MM.1S (cell line): ENCODE measurements at regions not wholly inside any gene's neighbourhood (a gene's known extent, or its start where the extent isn't known, plus 50 kb on each side); places are given as distances from the start of the nearest gene placed in this dataset.

Source experiments
- DNase-seq: peaks from one replicate; pipeline ENCODE4 v3.0.0-alpha.2; 2015
- H2AFZ ChIP-seq: fragments of 300-600 bp; sonication (generic); 2 replicates; pipeline ENCODE4 v1.6.0; 2016; ENCODE audit warnings: antibody characterized with exemption, low read length
- H3F3A ChIP-seq: fragments of 300-600 bp; sonication (generic); 2 replicates; pipeline ENCODE4 v1.6.1; 2016; ENCODE audit warnings: mild to moderate bottlenecking, antibody characterized with exemption, low read length, moderate library complexity, mixed read lengths; ENCODE audit not compliant: insufficient read depth
- H3K27ac ChIP-seq: fragments of 300-600 bp; sonication (generic); 2 replicates; pipeline ENCODE4 v1.5.1; 2016; ENCODE audit warnings: mild to moderate bottlenecking, low read length
- H3K27me3 ChIP-seq: fragments of 300-600 bp; sonication (generic); replicated peaks from 2 replicates; pipeline ENCODE4 v1.6.0; 2016; ENCODE audit warnings: low read length; ENCODE audit not compliant: insufficient read depth
- H3K36me3 ChIP-seq: fragments of 300-600 bp; sonication (generic); replicated peaks from 2 replicates; pipeline ENCODE4 v1.6.1; 2016; ENCODE audit warnings: mild to moderate bottlenecking, low read length, mixed read lengths; ENCODE audit not compliant: insufficient read depth
- H3K4me1 ChIP-seq: fragments of 300-600 bp; sonication (generic); 2 replicates; pipeline ENCODE4 v1.6.1; 2016; ENCODE audit warnings: low read length, mixed read lengths
- H3K4me2 ChIP-seq: fragments of 300-600 bp; sonication (generic); 2 replicates; pipeline ENCODE4 v1.6.0; 2016; ENCODE audit warnings: low read depth, low read length
- H3K4me3 ChIP-seq: fragments of 300-600 bp; sonication (generic); 2 replicates; pipeline ENCODE4 v1.5.1; 2016; ENCODE audit warnings: low read length, mixed read lengths
- H3K79me2 ChIP-seq: fragments of 300-600 bp; sonication (generic); 2 replicates; pipeline ENCODE4 v1.6.1; 2016; ENCODE audit warnings: mixed run types, low read length, mixed read lengths
- H3K9ac ChIP-seq: fragments of 300-600 bp; sonication (generic); 2 replicates; pipeline ENCODE4 v1.6.1; 2016; ENCODE audit warnings: low read length, mixed read lengths
- H3K9me2 ChIP-seq: fragments of 300-600 bp; sonication (generic); replicated peaks from 2 replicates; pipeline ENCODE4 v1.6.1; 2016; ENCODE audit warnings: mild to moderate bottlenecking, low read length, mixed read lengths; ENCODE audit not compliant: insufficient read depth
- H3K9me3 ChIP-seq: fragments of 300-600 bp; sonication (generic); replicated peaks from 2 replicates; pipeline ENCODE4 v1.6.1; 2016; ENCODE audit warnings: mild to moderate bottlenecking, low read length, mixed read lengths; ENCODE audit not compliant: insufficient read depth
- H4K20me1 ChIP-seq: fragments of 300-600 bp; sonication (generic); 2 replicates; pipeline ENCODE4 v1.6.1; 2016; ENCODE audit warnings: mild to moderate bottlenecking, low read length, moderate library complexity, mixed read lengths; ENCODE audit not compliant: insufficient read depth
- EZH2 ChIP-seq: fragments of 300-600 bp; sonication (generic); optimal IDR thresholded peaks from 2 replicates; pipeline ENCODE3; 2017; ENCODE audit warnings: low read depth, mild to moderate bottlenecking, antibody characterized with exemption, low read length, mixed read lengths
- EZH2phosphoT487 ChIP-seq: fragments of 300-600 bp; sonication (generic); IDR thresholded peaks from 2 replicates; pipeline ENCODE4 v1.6.1; 2018; ENCODE audit warnings: antibody characterized with exemption, low read length
- TF ChIP-seq, protein P1 (sequence below): fragments of 300-600 bp; sonication (generic); IDR thresholded peaks from 2 replicates; pipeline ENCODE4 v1.5.1; 2016; ENCODE audit warnings: antibody characterized with exemption, low read length, mixed read lengths

GRCh38 chr18:73797419-73797818 lies 350.2 kb downstream of the FBXO15 start:
- Histone ChIP-seq H3K79me2 (no peaks in the 10 kb centered on the region), H3K9me3 (no peaks in the 10 kb centered on the region), H3K9ac (no peak overlapping the region), H4K20me1 (no peaks in the 10 kb centered on the region), H3K27ac (no peak overlapping the region), H3F3A (no peaks in the 10 kb centered on the region), H3K36me3 (no peaks in the 10 kb centered on the region), H2AFZ (no peak overlapping the region), H3K27me3 (no peaks in the 10 kb centered on the region), H3K4me1 (no peaks in the 10 kb centered on the region), H3K9me2 (no peaks in the 10 kb centered on the region), H3K4me3 (no peak overlapping the region), H3K4me2 (no peak overlapping the region)
- DNase-seq = no peak
- TF ChIP-seq EZH2 (no peak), EZH2phosphoT487 (no peak)
- TF ChIP-seq, protein P1, sequence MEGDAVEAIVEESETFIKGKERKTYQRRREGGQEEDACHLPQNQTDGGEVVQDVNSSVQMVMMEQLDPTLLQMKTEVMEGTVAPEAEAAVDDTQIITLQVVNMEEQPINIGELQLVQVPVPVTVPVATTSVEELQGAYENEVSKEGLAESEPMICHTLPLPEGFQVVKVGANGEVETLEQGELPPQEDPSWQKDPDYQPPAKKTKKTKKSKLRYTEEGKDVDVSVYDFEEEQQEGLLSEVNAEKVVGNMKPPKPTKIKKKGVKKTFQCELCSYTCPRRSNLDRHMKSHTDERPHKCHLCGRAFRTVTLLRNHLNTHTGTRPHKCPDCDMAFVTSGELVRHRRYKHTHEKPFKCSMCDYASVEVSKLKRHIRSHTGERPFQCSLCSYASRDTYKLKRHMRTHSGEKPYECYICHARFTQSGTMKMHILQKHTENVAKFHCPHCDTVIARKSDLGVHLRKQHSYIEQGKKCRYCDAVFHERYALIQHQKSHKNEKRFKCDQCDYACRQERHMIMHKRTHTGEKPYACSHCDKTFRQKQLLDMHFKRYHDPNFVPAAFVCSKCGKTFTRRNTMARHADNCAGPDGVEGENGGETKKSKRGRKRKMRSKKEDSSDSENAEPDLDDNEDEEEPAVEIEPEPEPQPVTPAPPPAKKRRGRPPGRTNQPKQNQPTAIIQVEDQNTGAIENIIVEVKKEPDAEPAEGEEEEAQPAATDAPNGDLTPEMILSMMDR = no peak

DNA sequence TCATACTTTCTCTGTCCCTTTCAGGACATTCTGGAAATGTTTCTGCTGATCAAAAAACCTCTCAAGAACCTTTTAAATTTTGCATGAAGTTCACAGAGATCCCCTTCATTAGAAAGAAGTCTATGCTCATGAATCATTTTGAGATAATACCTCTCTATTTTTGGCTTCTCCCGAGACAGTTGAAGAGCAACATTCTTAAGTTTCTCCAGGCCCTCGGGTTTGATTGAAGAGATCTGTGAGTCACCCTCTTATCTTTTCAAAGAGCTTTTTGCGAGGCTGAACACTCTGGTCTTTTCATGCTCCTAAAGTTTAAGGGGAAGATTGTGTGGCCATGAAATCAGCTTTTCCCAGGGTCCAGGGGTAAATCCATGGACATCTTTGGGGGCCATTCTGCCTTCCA lies 354.2 kb downstream of the FBXO15 start:
- Histone ChIP-seq H3K4me2 (no peak overlapping the region), H3K27me3 (no peaks in the 10 kb centered on the region), H3K9ac (no peak overlapping the region), H3K4me3 (no peak overlapping the region), H3K36me3 (no peaks in the 10 kb centered on the region), H3K79me2 (no peaks in the 10 kb centered on the region), H4K20me1 (no peaks in the 10 kb centered on the region), H3K27ac (no peak overlapping the region), H3K9me3 (no peaks in the 10 kb centered on the region), H3F3A (no peaks in the 10 kb centered on the region), H2AFZ (no peak overlapping the region), H3K9me2 (no peaks in the 10 kb centered on the region), H3K4me1 (no peaks in the 10 kb centered on the region)
- TF ChIP-seq, protein P1 = no peak
- TF ChIP-seq EZH2 (no peak), EZH2phosphoT487 (no peak)
- DNase-seq = no peak

GRCh38 chr18:73791081-73791480 lies 356.6 kb downstream of the FBXO15 start:
- no peaks in the 10 kb centered on the region for H3F3A ChIP-seq
- no peaks in the 10 kb centered on the region for H4K20me1 ChIP-seq
- no peaks in the 10 kb centered on the region for H3K27me3 ChIP-seq
- no peaks in the 10 kb centered on the region for H3K9me2 ChIP-seq
- H3K4me2 ChIP-seq = no peak overlapping the region
- H3K9ac ChIP-seq = no peak overlapping the region
- TF ChIP-seq EZH2phosphoT487 (no peak), EZH2 (no peak)
- TF ChIP-seq, protein P1 = no peak
- H3K79me2 ChIP-seq = no peaks in the 10 kb centered on the region
- H3K27ac ChIP-seq = no peak overlapping the region
- no peaks in the 10 kb centered on the region for H3K36me3 ChIP-seq
- H2AFZ ChIP-seq = no peak overlapping the region
- no peaks in the 10 kb centered on the region for H3K9me3 ChIP-seq
- H3K4me1 ChIP-seq = no peaks in the 10 kb centered on the region
- DNase-seq = no peak
- no peak overlapping the region for H3K4me3 ChIP-seq
